Tibial artery (tissue), 4 donors: ENCODE measurements at regions not wholly inside any gene's neighbourhood (a gene's known extent, or its start where the extent isn't known, plus 50 kb on each side); places are given as distances from the start of the nearest gene placed in this dataset.

ENCODE experiments used
- DNase-seq, 2 donors: peaks; one replicate each; pipeline ENCODE4 v3.0.0-alpha.2; 2019
- H3K27ac ChIP-seq, 2 donors: fragments of 200-600 bp; sonication (generic) in 1 of 2; 1 replicate in 1 of 2; 2 replicates in 1 of 2; pipeline ENCODE4 v1.5.1; 2018 to 2019; ENCODE audit warnings: mild to moderate bottlenecking in 1 of 2
- H3K27me3 ChIP-seq, 2 donors: fragments of 200-600 bp; sonication (generic) in 1 of 2; one replicate each; pipeline versions ENCODE4 v1.5.1 to v1.6.0; 2016 to 2019
- H3K36me3 ChIP-seq, 3 donors: fragments of 200-600 bp; sonication (generic) in 2 of 3; one replicate each; pipeline ENCODE4 v1.5.1; 2016 to 2019; ENCODE audit warnings: mild to moderate bottlenecking in 2 of 3
- H3K4me1 ChIP-seq, 4 donors: fragments of 200-600 bp; sonication (generic) in 2 of 4; 1 replicate in 3 of 4; 2 replicates in 1 of 4; pipeline ENCODE4 v1.5.1; 2016 to 2019
- H3K4me3 ChIP-seq, 2 donors: fragments of 200-600 bp; sonication (generic) in 1 of 2; 1 replicate in 1 of 2; 2 replicates in 1 of 2; pipeline ENCODE4 v1.5.1; 2018 to 2019; ENCODE audit warnings: mild to moderate bottlenecking in 2 of 2
- H3K9me3 ChIP-seq, 3 donors: fragments of 200-600 bp; sonication (generic) in 1 of 3; one replicate each; pipeline ENCODE4 v1.5.1; 2016 to 2019
- intact Hi-C: fragments of 100-400 bp; cut with DNase I; formaldehyde crosslinking; loops from one replicate; pipeline ENCODE4 v1.15.0; 2023; ENCODE audit warnings: low total_unique reads
- TF ChIP-seq, protein P1 (sequence below), 2 experiments: fragments of 200-600 bp in 1 of 2; fragments of 450-650 bp in 1 of 2; IDR thresholded peaks; one replicate each; pipeline ENCODE4 v1.5.1; 2017 to 2019; ENCODE audit warnings: antibody characterized with exemption in 2 of 2, mild to moderate bottlenecking in 1 of 2, moderate library complexity in 1 of 2

DNA sequence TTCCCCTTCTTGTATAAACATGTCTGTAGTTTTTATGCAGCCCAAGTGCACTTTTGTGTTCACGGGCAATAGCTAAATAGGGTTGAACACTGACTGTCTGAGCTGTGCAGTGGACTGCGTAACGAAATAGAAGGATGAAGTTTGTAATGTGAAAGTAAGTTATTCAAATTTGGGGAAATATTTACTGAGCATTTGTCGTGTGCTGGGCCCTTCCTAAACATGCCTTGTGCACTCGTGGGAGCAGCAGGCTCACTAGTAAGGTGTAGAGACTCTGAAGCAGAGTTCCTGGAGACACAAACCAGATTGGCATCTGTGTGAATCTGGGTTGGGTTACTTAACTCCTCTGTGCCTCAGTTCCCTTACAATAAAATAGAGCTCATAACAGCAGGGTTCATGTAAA is 51.7 kb upstream of the C1QTNF7 start:
- H3K27me3 ChIP-seq: no peaks in the 10 kb centered on the region
- H3K27ac ChIP-seq: peak overlapping the region in 1 of 2 donors; percentile 16
- TF ChIP-seq, protein P1, sequence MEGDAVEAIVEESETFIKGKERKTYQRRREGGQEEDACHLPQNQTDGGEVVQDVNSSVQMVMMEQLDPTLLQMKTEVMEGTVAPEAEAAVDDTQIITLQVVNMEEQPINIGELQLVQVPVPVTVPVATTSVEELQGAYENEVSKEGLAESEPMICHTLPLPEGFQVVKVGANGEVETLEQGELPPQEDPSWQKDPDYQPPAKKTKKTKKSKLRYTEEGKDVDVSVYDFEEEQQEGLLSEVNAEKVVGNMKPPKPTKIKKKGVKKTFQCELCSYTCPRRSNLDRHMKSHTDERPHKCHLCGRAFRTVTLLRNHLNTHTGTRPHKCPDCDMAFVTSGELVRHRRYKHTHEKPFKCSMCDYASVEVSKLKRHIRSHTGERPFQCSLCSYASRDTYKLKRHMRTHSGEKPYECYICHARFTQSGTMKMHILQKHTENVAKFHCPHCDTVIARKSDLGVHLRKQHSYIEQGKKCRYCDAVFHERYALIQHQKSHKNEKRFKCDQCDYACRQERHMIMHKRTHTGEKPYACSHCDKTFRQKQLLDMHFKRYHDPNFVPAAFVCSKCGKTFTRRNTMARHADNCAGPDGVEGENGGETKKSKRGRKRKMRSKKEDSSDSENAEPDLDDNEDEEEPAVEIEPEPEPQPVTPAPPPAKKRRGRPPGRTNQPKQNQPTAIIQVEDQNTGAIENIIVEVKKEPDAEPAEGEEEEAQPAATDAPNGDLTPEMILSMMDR (IDR thresholded peaks at IDR 0.05): no peak
- no peaks in the 10 kb centered on the region for H3K9me3 ChIP-seq
- H3K4me1 ChIP-seq: peaks cover 0 to 59% (median 4%) of the 10 kb centered on the region in 4 donors
- intact Hi-C loops: no loop called here
- no peaks in the 10 kb centered on the region for H3K36me3 ChIP-seq
- no peak overlapping the region for H3K4me3 ChIP-seq
- DNase-seq: no peak

DNA sequence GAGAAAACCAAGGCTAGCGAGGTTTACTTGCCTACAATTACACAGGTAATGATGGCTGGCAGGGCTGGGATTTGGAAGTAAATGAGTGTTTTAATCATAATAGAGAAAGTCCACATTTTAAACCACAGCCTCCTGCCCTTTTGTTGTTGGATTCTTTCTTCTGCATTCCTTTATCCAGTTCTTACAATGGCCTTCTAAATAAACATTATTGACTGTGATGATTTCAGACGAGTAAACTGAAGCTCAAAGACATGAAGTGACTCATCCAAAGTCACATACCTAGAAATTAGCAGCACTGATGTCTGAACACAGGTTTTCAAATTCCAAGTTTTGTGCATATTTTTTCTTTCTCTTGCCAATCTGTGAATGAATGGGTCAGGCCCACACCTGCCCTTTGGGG is 51.2 kb upstream of the C1QTNF7 start:
- no peak for DNase-seq
- Histone ChIP-seq H3K4me3 (no peak overlapping the region), H3K4me1 (peaks cover 0 to 54% (median 4%) of the 10 kb centered on the region in 4 donors), H3K9me3 (no peaks in the 10 kb centered on the region), H3K36me3 (no peaks in the 10 kb centered on the region), H3K27ac (peak overlapping the region in 1 of 2 donors; percentile 16), H3K27me3 (no peaks in the 10 kb centered on the region)
- intact Hi-C loops: no loop called here
- TF ChIP-seq, protein P1 (IDR thresholded peaks at IDR 0.05): no peak
